HepG2 (cell line): ENCODE measurements at regions not wholly inside any gene's neighbourhood (a gene's known extent, or its start where the extent isn't known, plus 50 kb on each side); places are given as distances from the start of the nearest gene placed in this dataset.

Source experiments
- ATAC-seq: fragments of 200-7000 bp; cut with Tn5 transposase; 3 replicates; pipeline ENCODE4 v1.9.1; 2020; ENCODE audit warnings: mild to moderate bottlenecking, moderate library complexity
- BruUV-seq: library from RNA; stranded (reverse); fragments of 400-500 nt; replicated peaks from 2 replicates; lab custom pipeline; 2021; lab: Mats Ljungman, UMichigan
- CTCF ChIA-PET: fragments of 300-600 bp; formaldehyde crosslinking; extraction: SDS; loops from one replicate; lab custom pipeline; 2021; ENCODE audit warnings: low total read pairs, inconsistent platforms, low intra/inter-chr PET ratio; lab: Yijun Ruan, JAX
- POLR2A ChIA-PET: fragments of 350-600 bp; sonication (Branson Sonifier 250); formaldehyde crosslinking; loops from one replicate; lab custom pipeline; 2020; ENCODE audit warnings: antibody characterized with exemption, inconsistent platforms; lab: Yijun Ruan, JAX
- DNase-seq: peaks from one replicate; pipeline ENCODE4 v3.0.0-alpha.2; 2015; ENCODE audit warnings: low spot score
- FAIRE-seq: peaks from 3 replicates; lab custom pipeline; 2011; peaks lifted over from hg19 to GRCh38; lab: Jason Lieb, UNC
- H2AFZ ChIP-seq: one replicate; pipeline ENCODE4 v1.6.1; 2011; ENCODE audit warnings: low read length, inconsistent platforms
- H3K27ac ChIP-seq: fragments of 300-600 bp; 3 replicates; pipeline ENCODE4 v1.8.0; 2011; ENCODE audit warnings: mixed run types, mild to moderate bottlenecking, mixed read lengths, low read length, inconsistent platforms; ENCODE audit not compliant: insufficient read depth; ENCODE audit errors: extremely low read length
- H3K27me3 ChIP-seq, 2 experiments: fragments of 200-600 bp in 1 of 2; 2 replicates in 1 of 2; 3 replicates in 1 of 2; pipeline versions ENCODE4 v1.6.0 to v1.8.0; 2011; ENCODE audit warnings: low read length in 2 of 2, mild to moderate bottlenecking in 2 of 2, moderate library complexity in 2 of 2, inconsistent platforms in 1 of 2; ENCODE audit not compliant: insufficient read depth in 2 of 2, control insufficient read depth in 1 of 2
- H3K36me3 ChIP-seq, 2 experiments: fragments of 200-600 bp in 1 of 2; replicated peaks in 1 of 2; 2 replicates in 1 of 2; 3 replicates in 1 of 2; pipeline versions ENCODE4 v1.5.1 to v1.8.0; 2011; ENCODE audit warnings: low read length in 2 of 2, inconsistent platforms in 1 of 2; ENCODE audit not compliant: insufficient read depth in 2 of 2, control insufficient read depth in 1 of 2
- H3K4me1 ChIP-seq: 2 replicates; pipeline ENCODE4 v1.5.1; 2012; ENCODE audit warnings: low read length, inconsistent platforms; ENCODE audit not compliant: insufficient read depth
- H3K4me2 ChIP-seq: 2 replicates; pipeline ENCODE4 v1.6.0; 2011; ENCODE audit warnings: low read depth, low read length, inconsistent platforms
- H3K4me3 ChIP-seq, 3 experiments: fragments of 200-600 bp in 1 of 3; sonication (generic), shearing (Covaris generic) in 1 of 3; replicated peaks in 1 of 3; 2 replicates each; pipeline ENCODE4 v1.5.1; 2011 to 2016; ENCODE audit warnings: low read length in 3 of 3, inconsistent platforms in 2 of 3, low read depth in 2 of 3, mild to moderate bottlenecking in 2 of 3, control low read depth in 1 of 3, mixed read lengths in 1 of 3; ENCODE audit not compliant: insufficient read depth in 1 of 3
- H3K79me2 ChIP-seq: one replicate; pipeline ENCODE4 v1.6.1; 2011; ENCODE audit warnings: low read length, inconsistent platforms; ENCODE audit not compliant: insufficient read depth
- H3K9ac ChIP-seq: 2 replicates; pipeline ENCODE4 v1.6.0; 2011; ENCODE audit warnings: mild to moderate bottlenecking, low read depth, low read length, inconsistent platforms; ENCODE audit not compliant: insufficient read depth
- H3K9me3 ChIP-seq: 2 replicates; pipeline ENCODE4 v1.5.1; 2012; ENCODE audit warnings: mild to moderate bottlenecking, low read length
- H4K20me1 ChIP-seq: 2 replicates; pipeline ENCODE4 v1.6.0; 2011; ENCODE audit warnings: inconsistent platforms, mild to moderate bottlenecking, low read length, moderate library complexity; ENCODE audit not compliant: insufficient read depth
- DDIT3 ChIP-seq: sonication (generic); formaldehyde crosslinking; IDR thresholded peaks from 2 replicates; pipeline ENCODE4 v1.4.0; 2020; ENCODE audit warnings: mild to moderate bottlenecking, missing genetic modification reagents
- NCOA2 ChIP-seq: sonication (generic); formaldehyde crosslinking; IDR thresholded peaks from 2 replicates; pipeline ENCODE4 v1.8.0; 2022; ENCODE audit warnings: inconsistent platforms
- NCOA5 ChIP-seq: sonication (generic); formaldehyde crosslinking; IDR thresholded peaks from 2 replicates; pipeline ENCODE4 v1.4.0; 2020; ENCODE audit warnings: missing genetic modification reagents
- PAF1 ChIP-seq: IDR thresholded peaks from 2 replicates; pipeline ENCODE4 v1.6.1; 2016; ENCODE audit warnings: missing genetic modification reagents, missing compliant biosample characterization
- REXO4 ChIP-seq: sonication (generic); formaldehyde crosslinking; IDR thresholded peaks from 2 replicates; pipeline ENCODE4 v1.8.0; 2022; ENCODE audit warnings: missing genetic modification reagents, mild to moderate bottlenecking, borderline replicate concordance
- SNAI1 ChIP-seq: sonication (generic); formaldehyde crosslinking; IDR thresholded peaks from 2 replicates; pipeline ENCODE4 v1.5.0; 2020; ENCODE audit warnings: mild to moderate bottlenecking, missing genetic modification reagents, borderline replicate concordance
- SP2 ChIP-seq: sonication (generic); formaldehyde crosslinking; IDR thresholded peaks from 2 replicates; pipeline ENCODE4 v1.5.1; 2020; ENCODE audit warnings: mild to moderate bottlenecking, missing genetic modification reagents
- TBL1XR1 ChIP-seq: fragments of 150-350 bp; IDR thresholded peaks from 2 replicates; pipeline ENCODE4 v1.6.1; 2014; ENCODE audit warnings: borderline replicate concordance, low read length; ENCODE audit not compliant: partially characterized antibody
- THAP7 ChIP-seq: sonication (generic); formaldehyde crosslinking; IDR thresholded peaks from 2 replicates; pipeline ENCODE4 v1.8.1; 2023; ENCODE audit warnings: mild to moderate bottlenecking, missing genetic modification reagents
- TRIM24 ChIP-seq: sonication (generic); formaldehyde crosslinking; IDR thresholded peaks from 2 replicates; pipeline ENCODE4 v1.8.0; 2022; ENCODE audit warnings: mild to moderate bottlenecking, missing genetic modification reagents
- ZNF234 ChIP-seq: sonication (generic); formaldehyde crosslinking; conservative IDR thresholded peaks from 2 replicates; pipeline ENCODE4 v1.5.1; 2020; ENCODE audit warnings: mild to moderate bottlenecking, missing genetic modification reagents
- WGBS: methylation state at CpG from one replicate; pipeline ENCODE4 v1.1.6; 2017; ENCODE audit warnings: low lambda C conversion rate; 5-methylcytosine and 5-hydroxymethylcytosine counted together
- in situ Hi-C: cut with HindIII; loops from 2 replicates; pipeline ENCODE4 v1.10.0; 2017; ENCODE audit warnings: low pct_unique_long_range_greater_than_20kb; ENCODE audit not compliant: extremely low pct_ligation_motif_present
- intact Hi-C: fragments of 100-400 bp; cut with micrococcal nuclease; formaldehyde crosslinking; loops from one replicate; pipeline ENCODE4 v1.10.0; 2022; ENCODE audit not compliant: unreplicated experiment
- TF ChIP-seq, protein P1 (sequence below): sonication (generic); formaldehyde crosslinking; IDR thresholded peaks from 2 replicates; pipeline ENCODE4 v1.4.0; 2020; ENCODE audit warnings: missing genetic modification reagents
- TF ChIP-seq, protein P2 (sequence below), 2 experiments: IDR thresholded peaks; 2 replicates each; pipeline ENCODE4 v1.6.1; 2011 to 2012; ENCODE audit warnings: low read length in 2 of 2, borderline replicate concordance in 1 of 2, low read depth in 1 of 2, mild to moderate bottlenecking in 1 of 2, moderate library complexity in 1 of 2
- TF ChIP-seq, protein P3 (sequence below): sonication (generic); formaldehyde crosslinking; IDR thresholded peaks from 2 replicates; pipeline ENCODE4 v1.5.1; 2020; ENCODE audit warnings: mild to moderate bottlenecking, missing genetic modification reagents, borderline replicate concordance

- Histone ChIP-seq H4K20me1 (no peaks in the 10 kb centered on the region), H3K79me2 (no peaks in the 10 kb centered on the region), H3K4me2 (no peak overlapping the region), H3K27me3 (no peaks in the 10 kb centered on the region), H3K36me3 (no peaks in the 10 kb centered on the region), H3K27ac (no peak overlapping the region), H3K9me3 (no peaks in the 10 kb centered on the region), H3K4me1 (no peaks in the 10 kb centered on the region), H2AFZ (no peak overlapping the region), H3K4me3 (no peak overlapping the region), H3K9ac (no peak overlapping the region)
- DNase-seq, result no peak
- ChIA-PET CTCF (no interaction called here), POLR2A (no interaction called here)
- intact Hi-C loops (no loop called here), in situ Hi-C loops (no loop called here)
- no peak for ATAC-seq
- BruUV-seq, result no TSS peak
- FAIRE-seq, result no peak
- 2% methylated on average over 2 of the region's 2 CpGs for WGBS
- TF ChIP-seq, protein P1, sequence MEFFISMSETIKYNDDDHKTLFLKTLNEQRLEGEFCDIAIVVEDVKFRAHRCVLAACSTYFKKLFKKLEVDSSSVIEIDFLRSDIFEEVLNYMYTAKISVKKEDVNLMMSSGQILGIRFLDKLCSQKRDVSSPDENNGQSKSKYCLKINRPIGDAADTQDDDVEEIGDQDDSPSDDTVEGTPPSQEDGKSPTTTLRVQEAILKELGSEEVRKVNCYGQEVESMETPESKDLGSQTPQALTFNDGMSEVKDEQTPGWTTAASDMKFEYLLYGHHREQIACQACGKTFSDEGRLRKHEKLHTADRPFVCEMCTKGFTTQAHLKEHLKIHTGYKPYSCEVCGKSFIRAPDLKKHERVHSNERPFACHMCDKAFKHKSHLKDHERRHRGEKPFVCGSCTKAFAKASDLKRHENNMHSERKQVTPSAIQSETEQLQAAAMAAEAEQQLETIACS (CRISPR knock-in tag), result no peak
- TF ChIP-seq, protein P2, sequence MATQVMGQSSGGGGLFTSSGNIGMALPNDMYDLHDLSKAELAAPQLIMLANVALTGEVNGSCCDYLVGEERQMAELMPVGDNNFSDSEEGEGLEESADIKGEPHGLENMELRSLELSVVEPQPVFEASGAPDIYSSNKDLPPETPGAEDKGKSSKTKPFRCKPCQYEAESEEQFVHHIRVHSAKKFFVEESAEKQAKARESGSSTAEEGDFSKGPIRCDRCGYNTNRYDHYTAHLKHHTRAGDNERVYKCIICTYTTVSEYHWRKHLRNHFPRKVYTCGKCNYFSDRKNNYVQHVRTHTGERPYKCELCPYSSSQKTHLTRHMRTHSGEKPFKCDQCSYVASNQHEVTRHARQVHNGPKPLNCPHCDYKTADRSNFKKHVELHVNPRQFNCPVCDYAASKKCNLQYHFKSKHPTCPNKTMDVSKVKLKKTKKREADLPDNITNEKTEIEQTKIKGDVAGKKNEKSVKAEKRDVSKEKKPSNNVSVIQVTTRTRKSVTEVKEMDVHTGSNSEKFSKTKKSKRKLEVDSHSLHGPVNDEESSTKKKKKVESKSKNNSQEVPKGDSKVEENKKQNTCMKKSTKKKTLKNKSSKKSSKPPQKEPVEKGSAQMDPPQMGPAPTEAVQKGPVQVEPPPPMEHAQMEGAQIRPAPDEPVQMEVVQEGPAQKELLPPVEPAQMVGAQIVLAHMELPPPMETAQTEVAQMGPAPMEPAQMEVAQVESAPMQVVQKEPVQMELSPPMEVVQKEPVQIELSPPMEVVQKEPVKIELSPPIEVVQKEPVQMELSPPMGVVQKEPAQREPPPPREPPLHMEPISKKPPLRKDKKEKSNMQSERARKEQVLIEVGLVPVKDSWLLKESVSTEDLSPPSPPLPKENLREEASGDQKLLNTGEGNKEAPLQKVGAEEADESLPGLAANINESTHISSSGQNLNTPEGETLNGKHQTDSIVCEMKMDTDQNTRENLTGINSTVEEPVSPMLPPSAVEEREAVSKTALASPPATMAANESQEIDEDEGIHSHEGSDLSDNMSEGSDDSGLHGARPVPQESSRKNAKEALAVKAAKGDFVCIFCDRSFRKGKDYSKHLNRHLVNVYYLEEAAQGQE (IDR thresholded peaks at IDR 0.05; ENCODE audit: borderline replicate concordance in 1 of 2, low read depth in 1 of 2, low read length in 2 of 2), result no peak
- TF ChIP-seq NCOA2 (CRISPR knock-in tag), result no peak
- TF ChIP-seq TRIM24, result no peak
- TF ChIP-seq DDIT3, result no peak
- no peak for TF ChIP-seq THAP7 (CRISPR knock-in tag)
- no peak for TF ChIP-seq ZNF234 (CRISPR knock-in tag)
- no peak for TF ChIP-seq SP2 (CRISPR knock-in tag)
- no peak for TF ChIP-seq NCOA5
- no peak for TF ChIP-seq TBL1XR1
- TF ChIP-seq REXO4 (CRISPR knock-in tag), result no peak
- TF ChIP-seq SNAI1 (CRISPR knock-in tag), result no peak
- TF ChIP-seq, protein P3, sequence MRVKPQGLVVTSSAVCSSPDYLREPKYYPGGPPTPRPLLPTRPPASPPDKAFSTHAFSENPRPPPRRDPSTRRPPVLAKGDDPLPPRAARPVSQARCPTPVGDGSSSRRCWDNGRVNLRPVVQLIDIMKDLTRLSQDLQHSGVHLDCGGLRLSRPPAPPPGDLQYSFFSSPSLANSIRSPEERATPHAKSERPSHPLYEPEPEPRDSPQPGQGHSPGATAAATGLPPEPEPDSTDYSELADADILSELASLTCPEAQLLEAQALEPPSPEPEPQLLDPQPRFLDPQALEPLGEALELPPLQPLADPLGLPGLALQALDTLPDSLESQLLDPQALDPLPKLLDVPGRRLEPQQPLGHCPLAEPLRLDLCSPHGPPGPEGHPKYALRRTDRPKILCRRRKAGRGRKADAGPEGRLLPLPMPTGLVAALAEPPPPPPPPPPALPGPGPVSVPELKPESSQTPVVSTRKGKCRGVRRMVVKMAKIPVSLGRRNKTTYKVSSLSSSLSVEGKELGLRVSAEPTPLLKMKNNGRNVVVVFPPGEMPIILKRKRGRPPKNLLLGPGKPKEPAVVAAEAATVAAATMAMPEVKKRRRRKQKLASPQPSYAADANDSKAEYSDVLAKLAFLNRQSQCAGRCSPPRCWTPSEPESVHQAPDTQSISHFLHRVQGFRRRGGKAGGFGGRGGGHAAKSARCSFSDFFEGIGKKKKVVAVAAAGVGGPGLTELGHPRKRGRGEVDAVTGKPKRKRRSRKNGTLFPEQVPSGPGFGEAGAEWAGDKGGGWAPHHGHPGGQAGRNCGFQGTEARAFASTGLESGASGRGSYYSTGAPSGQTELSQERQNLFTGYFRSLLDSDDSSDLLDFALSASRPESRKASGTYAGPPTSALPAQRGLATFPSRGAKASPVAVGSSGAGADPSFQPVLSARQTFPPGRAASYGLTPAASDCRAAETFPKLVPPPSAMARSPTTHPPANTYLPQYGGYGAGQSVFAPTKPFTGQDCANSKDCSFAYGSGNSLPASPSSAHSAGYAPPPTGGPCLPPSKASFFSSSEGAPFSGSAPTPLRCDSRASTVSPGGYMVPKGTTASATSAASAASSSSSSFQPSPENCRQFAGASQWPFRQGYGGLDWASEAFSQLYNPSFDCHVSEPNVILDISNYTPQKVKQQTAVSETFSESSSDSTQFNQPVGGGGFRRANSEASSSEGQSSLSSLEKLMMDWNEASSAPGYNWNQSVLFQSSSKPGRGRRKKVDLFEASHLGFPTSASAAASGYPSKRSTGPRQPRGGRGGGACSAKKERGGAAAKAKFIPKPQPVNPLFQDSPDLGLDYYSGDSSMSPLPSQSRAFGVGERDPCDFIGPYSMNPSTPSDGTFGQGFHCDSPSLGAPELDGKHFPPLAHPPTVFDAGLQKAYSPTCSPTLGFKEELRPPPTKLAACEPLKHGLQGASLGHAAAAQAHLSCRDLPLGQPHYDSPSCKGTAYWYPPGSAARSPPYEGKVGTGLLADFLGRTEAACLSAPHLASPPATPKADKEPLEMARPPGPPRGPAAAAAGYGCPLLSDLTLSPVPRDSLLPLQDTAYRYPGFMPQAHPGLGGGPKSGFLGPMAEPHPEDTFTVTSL (CRISPR knock-in tag), result no peak
- no peak for TF ChIP-seq PAF1
These were observed 229.6 kb upstream of the NAV3 start for GRCh38 chr12:77601069-77601468.
